ENCODE measurements at regions not wholly inside any gene's neighbourhood (a gene's known extent, or its start where the extent isn't known, plus 50 kb on each side); places are given as distances from the start of the nearest gene placed in this dataset.

DNA sequence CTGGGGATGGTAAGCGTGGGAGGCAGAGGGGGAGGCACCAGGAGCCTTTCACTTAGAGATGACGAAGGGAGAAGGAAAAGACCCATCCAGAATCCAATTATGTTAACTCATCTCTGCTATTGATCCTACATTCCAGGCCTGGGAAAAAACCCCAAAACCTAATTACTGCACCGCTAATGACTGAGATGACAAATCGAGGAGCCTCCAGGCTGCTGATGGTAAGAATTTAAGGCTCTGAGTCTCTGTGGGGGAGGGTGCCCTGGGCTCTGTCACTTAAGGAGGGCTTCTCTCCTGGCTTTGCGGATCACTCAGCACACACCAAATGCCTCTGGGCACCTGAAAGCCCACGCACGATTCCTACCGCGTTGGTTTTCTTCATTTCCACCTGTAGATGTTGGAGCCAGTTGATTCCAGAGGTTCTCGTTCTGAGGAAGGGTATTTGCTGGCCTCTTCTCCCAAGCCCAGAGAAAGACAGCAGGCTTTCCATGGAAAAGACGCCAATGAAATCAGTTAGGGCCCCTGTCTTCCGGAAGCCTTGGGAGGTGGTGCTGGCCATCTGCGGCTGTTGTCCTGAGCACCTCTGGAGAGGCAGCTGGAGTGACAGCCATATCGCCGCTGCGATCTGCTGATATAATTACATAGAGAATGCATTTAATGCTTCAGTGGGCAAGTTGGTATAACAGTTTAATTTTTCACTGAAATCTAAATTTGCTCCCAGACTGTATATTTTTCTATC, 751.2 kb downstream of the BRD1 start:
- DNase-seq: no peak
- Mint-ChIP-seq H3K27ac (no peak overlapping the region), H3K9me3 (no peaks in the 10 kb centered on the region), H3K27me3 (ENCODE audit: low read depth) (no peaks in the 10 kb centered on the region), H3K4me1 (ENCODE audit: low read depth) (no peaks in the 10 kb centered on the region), H3K36me3 (ENCODE audit: low read depth) (no peaks in the 10 kb centered on the region), H3K4me3 (no peak overlapping the region)
- CTCF ChIA-PET: no interaction called here
- intact Hi-C loops (cut with micrococcal nuclease): no loop called here

DNA sequence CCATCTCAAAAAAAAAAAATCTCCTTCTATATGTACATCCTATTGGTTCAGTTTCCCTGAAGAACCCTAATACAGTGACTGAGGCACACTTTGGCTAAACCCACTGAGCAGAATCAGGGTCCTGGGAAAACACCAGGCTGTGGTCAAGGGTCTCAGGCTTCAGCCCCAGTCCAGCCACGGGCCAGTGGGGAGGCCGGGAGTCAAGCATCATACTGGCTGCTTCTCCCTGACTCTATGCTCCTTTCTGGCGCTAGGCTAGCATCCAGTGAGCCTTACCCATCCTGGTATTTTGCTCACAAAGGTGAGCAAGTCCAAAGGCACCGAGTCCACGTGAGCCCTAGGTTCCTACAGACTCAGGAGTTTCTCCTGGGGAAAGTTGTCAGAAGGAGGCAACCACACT, 752.5 kb downstream of the BRD1 start:
- Mint-ChIP-seq H3K4me3 (no peak overlapping the region), H3K27ac (no peak overlapping the region), H3K36me3 (ENCODE audit: low read depth) (no peaks in the 10 kb centered on the region), H3K27me3 (ENCODE audit: low read depth) (no peaks in the 10 kb centered on the region), H3K9me3 (no peaks in the 10 kb centered on the region), H3K4me1 (ENCODE audit: low read depth) (no peaks in the 10 kb centered on the region)
- no peak for DNase-seq
- intact Hi-C loops (cut with micrococcal nuclease): no loop called here
- CTCF ChIA-PET: no interaction called here

DNA sequence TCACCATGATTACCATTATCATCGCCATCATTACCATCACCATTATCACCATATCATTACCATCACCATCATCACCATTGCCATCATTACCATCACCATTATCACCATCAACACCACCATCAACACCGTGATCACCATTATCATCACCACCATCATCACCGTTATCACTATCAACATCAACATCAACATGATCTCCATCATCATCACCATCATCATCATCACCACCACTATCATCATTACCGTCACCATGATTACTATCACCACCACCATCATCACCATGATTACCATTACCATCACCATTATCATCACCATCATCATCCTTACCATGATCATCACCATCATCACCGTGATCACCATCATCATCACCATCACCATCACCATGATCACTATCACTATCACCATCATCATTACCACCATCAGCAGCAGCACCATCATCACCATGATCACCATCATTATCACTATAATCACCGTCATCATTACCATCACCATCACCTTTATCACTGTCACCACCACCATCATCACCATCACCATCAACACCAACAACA, 753.7 kb downstream of the BRD1 start:
- no peak for DNase-seq
- CTCF ChIA-PET: no interaction called here
- intact Hi-C loops (cut with micrococcal nuclease): no loop called here
- no peaks in the 10 kb centered on the region for H3K27me3 Mint-ChIP-seq (ENCODE audit: low read depth)
- H3K27ac Mint-ChIP-seq: no peak overlapping the region
- no peaks in the 10 kb centered on the region for H3K4me1 Mint-ChIP-seq (ENCODE audit: low read depth)
- no peak overlapping the region for H3K4me3 Mint-ChIP-seq
- no peaks in the 10 kb centered on the region for H3K36me3 Mint-ChIP-seq (ENCODE audit: low read depth)
- no peaks in the 10 kb centered on the region for H3K9me3 Mint-ChIP-seq

DNA sequence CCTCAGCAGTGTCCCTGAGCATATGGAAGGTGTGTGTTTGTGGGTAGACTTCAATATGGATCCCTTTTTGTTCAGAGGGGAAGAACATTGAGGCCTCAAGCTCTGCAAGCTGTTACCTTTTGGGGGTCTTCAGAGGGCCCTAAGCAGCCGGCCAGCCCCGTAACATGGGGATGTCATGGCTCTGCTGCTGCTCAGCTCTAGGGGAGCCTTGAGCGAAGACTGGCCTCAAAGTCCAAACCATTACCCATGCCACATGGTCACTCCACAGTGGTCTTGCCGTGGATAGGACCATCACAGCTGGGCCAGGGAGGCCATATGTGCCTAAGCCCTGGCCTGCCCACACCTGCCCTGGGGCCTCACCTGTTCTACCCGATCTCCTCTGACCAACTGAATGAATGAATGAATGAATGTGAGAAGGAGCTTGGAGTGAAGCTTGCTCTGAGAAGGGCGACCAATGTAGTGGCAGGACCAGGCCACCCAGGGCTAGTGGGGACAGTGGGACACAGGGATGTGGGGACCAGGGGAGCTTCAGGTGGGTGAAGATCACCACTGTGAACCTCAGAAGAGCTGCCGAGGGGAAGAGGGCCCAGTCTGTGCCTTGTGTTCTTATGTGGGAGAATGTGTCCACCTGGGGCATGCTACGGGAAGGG, 754.6 kb downstream of the BRD1 start:
- no peak for DNase-seq
- H3K9me3 Mint-ChIP-seq: no peaks in the 10 kb centered on the region
- H3K4me3 Mint-ChIP-seq: no peak overlapping the region
- H3K36me3 Mint-ChIP-seq (ENCODE audit: low read depth): no peaks in the 10 kb centered on the region
- intact Hi-C loops (cut with micrococcal nuclease): no loop called here
- CTCF ChIA-PET: no interaction called here
- H3K27me3 Mint-ChIP-seq (ENCODE audit: low read depth): no peaks in the 10 kb centered on the region
- no peaks in the 10 kb centered on the region for H3K4me1 Mint-ChIP-seq (ENCODE audit: low read depth)
- no peak overlapping the region for H3K27ac Mint-ChIP-seq

DNA sequence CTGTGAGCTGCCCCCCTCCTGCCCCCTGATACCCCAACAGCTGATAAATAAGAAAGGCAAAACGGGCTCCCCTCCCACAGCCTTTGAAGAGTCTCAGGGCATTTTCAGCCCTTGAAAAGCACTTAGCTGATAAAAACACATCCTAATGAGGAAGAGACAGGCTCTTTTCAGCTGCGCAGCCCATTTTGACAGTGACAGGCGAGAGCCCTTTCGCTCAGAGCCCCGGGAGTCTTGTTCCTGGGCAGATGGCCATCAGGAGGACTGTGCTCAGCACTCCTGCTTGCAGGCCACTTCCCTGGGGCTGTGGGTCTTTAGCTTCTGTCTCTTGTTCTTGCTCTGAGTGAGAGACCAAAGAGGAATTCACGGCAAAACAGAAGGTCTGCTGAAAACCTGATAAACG, 757.2 kb downstream of the BRD1 start:
- intact Hi-C loops (cut with micrococcal nuclease): no loop called here
- Mint-ChIP-seq H3K27ac (no peak overlapping the region), H3K9me3 (no peaks in the 10 kb centered on the region), H3K4me3 (no peak overlapping the region), H3K4me1 (ENCODE audit: low read depth) (no peaks in the 10 kb centered on the region), H3K36me3 (ENCODE audit: low read depth) (no peaks in the 10 kb centered on the region), H3K27me3 (ENCODE audit: low read depth) (no peaks in the 10 kb centered on the region)
- DNase-seq: no peak
- CTCF ChIA-PET: no interaction called here

DNA sequence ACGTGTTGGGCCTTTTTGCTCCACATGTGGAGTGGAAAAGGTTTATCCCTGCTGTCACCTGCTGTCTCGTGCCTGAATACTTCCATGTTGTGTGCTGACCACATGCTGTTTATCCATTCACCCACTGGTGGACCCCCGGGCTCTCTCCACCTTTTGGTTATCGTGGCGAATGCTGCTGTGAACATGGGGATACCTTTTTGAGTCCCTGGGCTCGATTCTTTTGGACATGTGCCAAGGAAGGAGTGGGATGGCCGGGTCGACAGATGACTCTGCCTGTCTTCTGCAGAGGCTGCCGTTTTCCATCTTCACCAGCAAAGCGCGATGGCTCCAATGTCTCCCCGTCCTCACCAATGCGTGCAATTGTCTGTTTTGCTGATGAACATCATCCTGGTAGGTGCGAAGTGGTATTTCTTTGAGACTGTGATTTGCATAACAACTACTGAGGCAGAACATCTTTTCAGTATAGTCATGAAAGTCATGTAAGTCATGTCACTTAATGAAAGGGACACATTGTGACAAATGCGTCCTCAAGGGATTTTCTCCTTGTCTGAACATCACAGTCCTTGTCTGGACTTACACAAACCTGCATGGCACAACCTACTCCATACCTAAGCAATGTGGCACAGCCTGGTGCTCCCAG, 758.7 kb downstream of the BRD1 start:
- H3K27me3 Mint-ChIP-seq (ENCODE audit: low read depth): no peaks in the 10 kb centered on the region
- intact Hi-C loops (cut with micrococcal nuclease): no loop called here
- H3K9me3 Mint-ChIP-seq: no peaks in the 10 kb centered on the region
- no peak for DNase-seq
- no peaks in the 10 kb centered on the region for H3K4me1 Mint-ChIP-seq (ENCODE audit: low read depth)
- no peak overlapping the region for H3K27ac Mint-ChIP-seq
- CTCF ChIA-PET: interaction anchor here (0.7 kb wide), 1 partner anchor 18 kb away, joined by 3 read pairs; no protein-coding TSS in a partner anchor
- H3K4me3 Mint-ChIP-seq: no peak overlapping the region
- H3K36me3 Mint-ChIP-seq (ENCODE audit: low read depth): no peaks in the 10 kb centered on the region

DNA sequence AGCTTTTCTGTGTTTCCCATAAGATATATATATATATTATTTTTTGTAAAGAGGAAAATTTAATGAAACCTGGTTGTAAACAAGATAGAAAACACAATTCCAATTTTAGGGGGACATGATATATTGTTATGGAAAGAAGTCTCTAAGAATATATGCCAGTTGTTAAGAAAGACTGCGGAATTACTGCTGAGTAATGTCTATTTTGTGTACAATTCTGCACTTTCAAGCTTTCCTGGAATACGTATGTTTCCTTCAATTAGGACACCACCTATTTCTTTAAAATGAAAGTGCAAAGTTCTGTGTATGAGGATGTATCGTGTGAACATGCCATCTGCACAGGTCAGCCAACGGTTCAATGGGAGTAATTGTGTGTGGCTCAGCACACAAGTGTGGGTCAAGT, 760.2 kb downstream of the BRD1 start:
- no peaks in the 10 kb centered on the region for H3K36me3 Mint-ChIP-seq (ENCODE audit: low read depth)
- intact Hi-C loops (cut with micrococcal nuclease): no loop called here
- no peaks in the 10 kb centered on the region for H3K9me3 Mint-ChIP-seq
- H3K27ac Mint-ChIP-seq: no peak overlapping the region
- H3K27me3 Mint-ChIP-seq (ENCODE audit: low read depth): peaks cover 2% of the 10 kb centered on the region
- DNase-seq: no peak
- H3K4me3 Mint-ChIP-seq: no peak overlapping the region
- CTCF ChIA-PET: no interaction called here
- H3K4me1 Mint-ChIP-seq (ENCODE audit: low read depth): no peaks in the 10 kb centered on the region

DNA sequence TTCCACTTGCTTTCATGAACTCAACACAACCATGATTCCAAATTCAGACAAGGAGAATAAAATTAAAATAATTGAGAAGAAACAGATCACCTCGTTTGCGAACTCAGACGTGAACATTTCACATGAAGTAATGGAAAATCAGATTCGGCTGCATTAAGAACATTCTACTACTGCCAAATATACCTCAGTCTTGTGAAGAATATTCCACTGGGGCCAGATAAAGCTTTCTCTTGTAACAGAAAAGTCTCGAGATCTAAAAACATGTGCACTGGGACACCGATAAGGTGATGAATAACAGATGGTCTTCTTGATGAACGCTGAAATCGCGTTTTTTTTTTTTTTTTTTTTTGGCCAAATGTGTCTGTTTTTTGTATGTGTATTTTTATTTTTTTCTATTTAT, 761.1 kb downstream of the BRD1 start:
- Mint-ChIP-seq H3K27me3 (ENCODE audit: low read depth) (peaks cover 4% of the 10 kb centered on the region), H3K4me3 (no peak overlapping the region), H3K4me1 (ENCODE audit: low read depth) (no peaks in the 10 kb centered on the region), H3K27ac (no peak overlapping the region), H3K36me3 (ENCODE audit: low read depth) (no peaks in the 10 kb centered on the region), H3K9me3 (no peaks in the 10 kb centered on the region)
- DNase-seq: no peak
- CTCF ChIA-PET: no interaction called here
- intact Hi-C loops (cut with micrococcal nuclease): no loop called here

DNA sequence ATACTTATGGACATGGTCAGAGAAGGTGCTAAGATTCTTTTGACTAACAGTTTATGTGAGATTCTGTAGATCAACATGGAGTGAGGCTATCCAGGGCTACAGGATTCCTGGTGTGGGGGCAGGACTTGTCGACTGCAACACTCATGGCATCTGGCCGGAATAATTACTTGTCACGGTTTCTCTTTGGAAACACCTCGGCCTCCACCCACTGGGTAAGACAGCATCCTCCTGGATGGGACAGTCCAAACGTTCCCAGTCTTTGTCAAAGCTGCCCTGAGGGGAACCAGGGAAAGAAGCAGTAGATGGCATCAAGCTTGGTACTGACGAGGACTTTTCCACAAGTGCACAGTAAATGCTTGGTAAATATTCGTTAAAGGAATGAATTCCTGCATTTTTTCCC, 762.8 kb downstream of the BRD1 start:
- Mint-ChIP-seq H3K9me3 (no peaks in the 10 kb centered on the region), H3K27me3 (ENCODE audit: low read depth) (peaks cover 9% of the 10 kb centered on the region), H3K4me1 (ENCODE audit: low read depth) (no peaks in the 10 kb centered on the region), H3K4me3 (no peak overlapping the region), H3K27ac (no peak overlapping the region), H3K36me3 (ENCODE audit: low read depth) (no peaks in the 10 kb centered on the region)
- intact Hi-C loops (cut with micrococcal nuclease): no loop called here
- CTCF ChIA-PET: no interaction called here
- no peak for DNase-seq

DNA sequence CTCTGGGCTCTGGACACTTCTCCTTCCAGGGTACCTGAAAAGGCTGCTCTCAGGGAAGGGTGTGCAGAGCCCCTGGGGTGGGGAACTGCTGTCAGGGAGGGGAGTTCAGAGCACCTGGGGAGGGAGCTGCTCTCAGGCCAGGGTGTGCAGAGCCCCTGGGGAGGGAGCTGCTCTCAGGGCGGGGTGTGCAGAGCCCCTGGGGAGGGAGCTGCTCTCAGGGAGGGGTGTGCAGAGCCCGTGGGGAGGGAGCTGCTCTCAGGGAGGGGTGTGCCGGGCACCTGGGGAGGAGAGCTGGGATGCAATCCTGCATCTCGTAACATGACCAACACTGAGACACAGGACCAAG, 764.2 kb downstream of the BRD1 start:
- Mint-ChIP-seq H3K4me1 (ENCODE audit: low read depth) (no peaks in the 10 kb centered on the region), H3K4me3 (no peak overlapping the region), H3K27ac (no peak overlapping the region), H3K36me3 (ENCODE audit: low read depth) (no peaks in the 10 kb centered on the region), H3K27me3 (ENCODE audit: low read depth) (peaks cover 9% of the 10 kb centered on the region), H3K9me3 (no peaks in the 10 kb centered on the region)
- intact Hi-C loops (cut with micrococcal nuclease): no loop called here
- CTCF ChIA-PET: no interaction called here
- DNase-seq: no peak

DNA sequence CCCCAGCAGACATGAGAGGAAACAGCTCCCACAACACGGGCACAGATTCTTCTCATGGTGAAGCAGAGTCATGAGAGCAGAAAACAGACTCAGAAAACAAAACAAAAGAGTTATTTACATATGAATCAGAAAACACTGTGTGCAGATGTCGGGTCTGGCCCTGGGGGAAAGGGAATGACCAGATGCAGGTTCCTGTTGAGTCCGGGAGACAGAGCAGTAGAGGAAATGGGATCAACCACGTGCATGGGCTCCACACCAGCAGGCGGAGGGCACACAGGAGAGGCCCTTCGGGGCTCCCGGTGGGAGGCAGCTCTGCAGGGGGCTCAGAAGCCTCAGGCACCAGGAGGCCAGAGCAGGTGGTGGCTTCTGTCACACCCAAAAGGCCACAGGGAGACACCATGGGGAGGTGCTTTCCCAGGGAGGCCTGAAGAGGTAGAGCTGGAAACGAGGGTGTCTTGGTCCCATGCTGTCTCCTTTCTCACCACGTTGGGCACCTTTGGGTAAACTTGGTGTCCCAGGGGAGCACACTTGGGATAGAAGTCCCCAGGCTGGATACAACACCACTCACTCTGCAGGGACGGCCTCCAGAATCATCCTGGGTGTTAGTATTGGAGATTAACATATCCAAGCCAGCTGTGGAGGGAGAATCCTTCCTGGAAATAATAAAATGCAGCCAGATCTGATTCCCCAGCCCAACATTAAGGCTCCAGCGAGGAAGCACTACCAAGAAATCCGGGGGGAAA, 764.7 kb downstream of the BRD1 start:
- CTCF ChIA-PET: no interaction called here
- intact Hi-C loops (cut with micrococcal nuclease): no loop called here
- H3K4me1 Mint-ChIP-seq (ENCODE audit: low read depth): no peaks in the 10 kb centered on the region
- no peak overlapping the region for H3K27ac Mint-ChIP-seq
- H3K4me3 Mint-ChIP-seq: no peak overlapping the region
- peaks cover 9% of the 10 kb centered on the region for H3K27me3 Mint-ChIP-seq (ENCODE audit: low read depth)
- no peak for DNase-seq
- H3K36me3 Mint-ChIP-seq (ENCODE audit: low read depth): no peaks in the 10 kb centered on the region
- H3K9me3 Mint-ChIP-seq: no peaks in the 10 kb centered on the region

DNA sequence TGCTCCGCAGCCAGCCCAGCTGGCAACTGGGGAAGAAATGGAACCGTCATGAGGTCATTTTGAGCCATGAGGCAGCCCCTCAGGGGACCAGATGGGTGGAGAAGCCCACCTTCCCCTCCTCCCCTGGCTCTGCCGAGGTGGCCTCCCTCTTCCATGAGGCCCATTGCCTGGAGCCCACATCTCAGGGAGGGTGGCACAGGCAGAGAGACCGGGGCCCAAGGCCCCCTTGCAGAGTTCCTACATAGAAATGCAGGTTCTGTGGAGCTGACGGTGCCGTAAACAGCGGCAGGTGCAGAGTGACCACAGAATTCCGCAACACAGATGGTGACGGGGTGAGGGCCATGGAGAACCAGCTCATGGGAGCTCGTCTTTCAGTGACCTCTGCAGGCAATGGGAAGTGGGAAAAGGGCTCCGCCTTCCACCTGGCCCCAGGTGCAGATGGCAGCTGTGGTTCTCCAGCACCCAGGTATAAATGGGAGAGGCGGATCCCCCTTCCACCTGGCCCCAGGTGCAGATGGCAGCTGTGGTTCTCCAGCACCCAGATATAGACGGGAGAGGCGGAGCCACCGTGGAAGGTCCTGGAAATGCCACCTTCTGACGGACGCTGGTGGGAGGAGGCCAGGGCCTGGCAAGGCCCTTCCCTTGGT, 765.4 kb downstream of the BRD1 start:
- intact Hi-C loops (cut with micrococcal nuclease): no loop called here
- H3K4me3 Mint-ChIP-seq: no peak overlapping the region
- no peak overlapping the region for H3K27ac Mint-ChIP-seq
- H3K36me3 Mint-ChIP-seq (ENCODE audit: low read depth): no peaks in the 10 kb centered on the region
- no peak for DNase-seq
- no peaks in the 10 kb centered on the region for H3K9me3 Mint-ChIP-seq
- CTCF ChIA-PET: no interaction called here
- no peaks in the 10 kb centered on the region for H3K4me1 Mint-ChIP-seq (ENCODE audit: low read depth)
- peaks cover 15% of the 10 kb centered on the region for H3K27me3 Mint-ChIP-seq (ENCODE audit: low read depth)

Data from activated naive CD4-positive, alpha-beta T cell treated with anti-CD3 and anti-CD28 coated beads for 36 hours (primary cell).